Coronary artery (tissue), 2 donors: ENCODE measurements at regions not wholly inside any gene's neighbourhood (a gene's known extent, or its start where the extent isn't known, plus 50 kb on each side); places are given as distances from the start of the nearest gene placed in this dataset.

Experiments used
- DNase-seq: peaks from one replicate; pipeline ENCODE4 v3.0.0-alpha.2; 2017; ENCODE audit warnings: low spot score
- H3K27ac ChIP-seq, 2 donors: fragments of 200-600 bp; sonication (generic); one replicate each; pipeline ENCODE4 v1.5.1; 2016 to 2019
- H3K4me3 ChIP-seq: fragments of 200-600 bp; sonication (generic); 2 replicates; pipeline ENCODE4 v1.5.1; 2016; ENCODE audit warnings: mild to moderate bottlenecking, moderate library complexity
- TF ChIP-seq, protein P1 (sequence below): fragments of 200-600 bp; sonication (generic); IDR thresholded peaks from one replicate; pipeline ENCODE4 v1.5.1; 2019; ENCODE audit warnings: antibody characterized with exemption

DNA sequence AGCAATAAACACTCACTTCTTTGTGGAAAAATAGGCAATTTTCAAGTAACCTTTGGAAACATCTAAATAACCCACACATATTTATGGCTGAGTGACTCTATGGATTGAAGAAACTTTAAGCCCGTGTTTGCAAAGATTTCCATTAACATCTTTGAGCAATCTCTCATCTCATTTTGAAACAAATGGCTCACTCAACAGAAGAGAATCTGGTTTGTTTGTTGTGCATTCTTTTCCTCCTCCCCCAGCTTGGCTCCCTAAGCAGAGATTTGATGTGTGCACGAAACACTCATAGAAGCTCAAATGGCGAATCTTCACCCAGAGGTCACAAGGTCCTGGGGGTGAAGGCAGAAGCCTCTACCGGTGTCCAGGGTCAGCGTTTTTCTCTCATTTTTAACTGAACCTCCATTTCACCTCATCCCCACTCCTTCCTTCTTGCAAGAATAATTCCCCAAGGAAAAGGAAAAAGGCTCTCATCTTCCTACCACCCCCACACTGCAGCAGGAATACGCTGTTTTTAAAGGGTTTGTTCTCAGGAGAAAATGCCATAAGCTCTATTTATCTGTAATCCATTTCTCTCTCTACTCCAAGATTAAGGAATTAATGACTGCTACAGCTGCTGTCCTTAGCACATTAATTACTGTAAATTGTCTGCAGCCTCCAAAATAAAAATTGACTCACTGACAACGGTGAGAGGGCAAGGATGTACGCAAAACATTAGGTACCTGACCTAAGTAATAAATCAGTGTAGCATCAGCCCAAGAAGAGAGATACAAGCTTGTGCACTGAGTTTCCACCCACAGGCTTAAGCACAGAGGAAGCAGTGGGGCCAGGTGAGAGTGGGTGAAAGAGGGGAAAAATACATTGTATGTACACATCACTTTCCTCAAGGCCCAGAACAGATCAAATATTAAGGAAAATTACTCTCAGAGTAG is 307.6 kb upstream of the NOCT start:
- Histone ChIP-seq H3K27ac (no peak overlapping the region), H3K4me3 (no peak overlapping the region)
- TF ChIP-seq, protein P1, sequence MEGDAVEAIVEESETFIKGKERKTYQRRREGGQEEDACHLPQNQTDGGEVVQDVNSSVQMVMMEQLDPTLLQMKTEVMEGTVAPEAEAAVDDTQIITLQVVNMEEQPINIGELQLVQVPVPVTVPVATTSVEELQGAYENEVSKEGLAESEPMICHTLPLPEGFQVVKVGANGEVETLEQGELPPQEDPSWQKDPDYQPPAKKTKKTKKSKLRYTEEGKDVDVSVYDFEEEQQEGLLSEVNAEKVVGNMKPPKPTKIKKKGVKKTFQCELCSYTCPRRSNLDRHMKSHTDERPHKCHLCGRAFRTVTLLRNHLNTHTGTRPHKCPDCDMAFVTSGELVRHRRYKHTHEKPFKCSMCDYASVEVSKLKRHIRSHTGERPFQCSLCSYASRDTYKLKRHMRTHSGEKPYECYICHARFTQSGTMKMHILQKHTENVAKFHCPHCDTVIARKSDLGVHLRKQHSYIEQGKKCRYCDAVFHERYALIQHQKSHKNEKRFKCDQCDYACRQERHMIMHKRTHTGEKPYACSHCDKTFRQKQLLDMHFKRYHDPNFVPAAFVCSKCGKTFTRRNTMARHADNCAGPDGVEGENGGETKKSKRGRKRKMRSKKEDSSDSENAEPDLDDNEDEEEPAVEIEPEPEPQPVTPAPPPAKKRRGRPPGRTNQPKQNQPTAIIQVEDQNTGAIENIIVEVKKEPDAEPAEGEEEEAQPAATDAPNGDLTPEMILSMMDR, result no peak
- no peak for DNase-seq

DNA sequence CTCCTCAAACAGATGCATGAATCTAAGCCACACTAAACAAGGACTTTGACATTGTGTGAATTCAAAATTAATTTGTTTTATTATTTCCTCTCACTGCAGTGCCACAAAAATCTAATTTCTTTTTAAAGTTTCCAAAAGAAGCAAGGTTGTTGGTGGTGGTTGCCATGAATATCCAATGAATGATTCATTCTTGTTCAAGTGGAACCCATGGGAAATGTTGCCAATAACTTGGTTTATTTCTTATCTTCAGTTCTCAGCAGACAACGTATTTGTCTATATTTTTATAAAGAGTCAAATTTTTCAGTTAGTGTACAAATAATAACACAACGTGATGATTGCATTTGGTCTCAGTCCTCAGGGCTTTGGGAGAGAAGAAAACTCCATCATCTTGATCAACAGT is 309.4 kb upstream of the NOCT start:
- no peak for DNase-seq
- no peak overlapping the region for H3K4me3 ChIP-seq
- H3K27ac ChIP-seq, result no peak overlapping the region
- TF ChIP-seq, protein P1, result no peak

DNA sequence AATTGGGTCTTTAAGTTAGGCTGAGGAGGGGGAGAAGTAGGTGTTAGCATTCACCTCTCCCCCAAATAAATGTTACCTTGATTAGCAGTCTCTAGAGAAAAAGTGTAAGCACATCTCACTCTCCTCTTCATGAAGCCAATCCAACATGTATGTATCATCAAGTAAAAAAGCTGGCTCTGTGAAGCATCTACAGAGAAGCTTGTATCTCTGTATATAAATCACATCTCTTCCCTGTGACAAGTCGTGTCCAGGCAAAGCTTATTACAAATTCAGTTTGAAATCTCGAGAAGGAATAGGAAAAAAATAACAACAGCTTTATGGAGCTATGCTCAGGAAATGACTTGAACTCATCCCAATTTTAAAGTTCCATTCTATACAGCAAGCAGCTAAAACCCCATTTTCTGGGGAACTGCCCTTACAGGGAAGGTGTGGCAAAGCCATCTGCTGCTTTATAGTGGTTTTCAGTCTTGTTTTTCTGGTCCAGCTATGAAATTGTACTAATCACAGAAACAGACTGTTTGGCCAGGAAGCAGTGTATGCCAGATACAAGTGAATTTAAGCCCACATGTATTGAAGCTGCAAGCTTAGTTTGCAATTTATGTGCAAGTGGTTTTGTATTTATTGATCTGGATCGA is 313.3 kb upstream of the NOCT start:
- no peak for DNase-seq
- no peak overlapping the region for H3K27ac ChIP-seq
- no peak overlapping the region for H3K4me3 ChIP-seq
- TF ChIP-seq, protein P1, result no peak

DNA sequence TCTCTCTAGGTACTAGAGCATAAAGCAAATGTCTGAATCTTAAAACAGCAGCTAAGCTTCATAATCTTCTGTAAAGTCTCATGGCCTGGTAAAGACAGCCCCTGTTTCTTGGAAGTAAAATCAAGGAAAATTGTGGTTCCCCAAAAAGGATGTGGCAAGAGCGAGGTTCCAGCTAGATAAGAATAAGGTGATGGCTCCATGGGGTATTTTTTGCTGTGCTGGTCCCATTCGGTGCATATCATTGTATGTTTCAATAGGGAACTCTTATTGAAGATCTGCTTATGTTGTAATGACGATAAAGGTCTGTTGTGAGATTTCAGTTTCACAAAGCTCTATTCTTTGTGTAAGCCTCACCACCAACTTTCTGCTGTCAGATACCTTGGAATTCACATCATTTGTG is 316.9 kb upstream of the NOCT start:
- no peak overlapping the region for H3K4me3 ChIP-seq
- TF ChIP-seq, protein P1, result no peak
- no peak overlapping the region for H3K27ac ChIP-seq
- DNase-seq, result no peak

DNA sequence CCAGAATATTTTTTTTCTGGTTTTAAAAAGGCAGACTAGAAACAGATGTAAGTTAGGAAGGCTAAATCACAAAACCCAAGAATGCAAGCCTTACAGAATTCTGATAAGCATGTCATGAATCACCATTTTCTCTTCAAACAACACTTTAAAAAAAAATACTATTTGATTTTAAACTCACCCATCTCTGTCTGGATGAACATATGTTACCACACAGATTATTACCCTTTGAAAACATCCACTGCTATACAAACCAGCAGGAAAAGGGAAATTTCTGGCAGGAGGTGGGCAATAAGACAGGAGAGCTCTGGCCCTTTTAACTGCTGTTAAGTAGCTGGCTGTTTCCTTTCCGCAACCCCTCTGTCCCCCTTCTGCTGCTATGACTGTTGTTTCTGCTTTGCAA is 317.7 kb upstream of the NOCT start:
- H3K27ac ChIP-seq, result no peak overlapping the region
- no peak for DNase-seq
- TF ChIP-seq, protein P1, result no peak
- H3K4me3 ChIP-seq, result no peak overlapping the region

DNA sequence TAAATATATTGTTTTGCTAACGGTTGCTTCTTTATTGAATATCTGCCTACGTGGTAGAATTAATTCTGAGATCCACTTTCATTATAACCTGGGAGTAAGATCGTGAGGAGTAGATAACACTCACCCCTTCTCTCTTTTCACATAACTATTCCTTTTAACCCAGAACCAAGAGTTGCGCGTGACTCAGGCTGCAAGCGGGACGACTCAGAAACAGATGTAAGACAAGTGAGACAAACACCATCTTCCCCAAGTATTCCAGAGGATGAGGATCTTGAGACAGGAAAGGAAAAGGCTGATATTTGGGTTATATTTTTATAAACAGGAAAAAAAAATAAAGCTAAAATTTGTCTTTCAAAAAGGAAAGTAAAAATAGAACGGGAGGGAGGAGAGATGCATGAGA is 318.8 kb upstream of the NOCT start:
- no peak overlapping the region for H3K27ac ChIP-seq
- TF ChIP-seq, protein P1, result no peak
- no peak for DNase-seq
- peak overlapping the region; percentile 17 for H3K4me3 ChIP-seq

DNA sequence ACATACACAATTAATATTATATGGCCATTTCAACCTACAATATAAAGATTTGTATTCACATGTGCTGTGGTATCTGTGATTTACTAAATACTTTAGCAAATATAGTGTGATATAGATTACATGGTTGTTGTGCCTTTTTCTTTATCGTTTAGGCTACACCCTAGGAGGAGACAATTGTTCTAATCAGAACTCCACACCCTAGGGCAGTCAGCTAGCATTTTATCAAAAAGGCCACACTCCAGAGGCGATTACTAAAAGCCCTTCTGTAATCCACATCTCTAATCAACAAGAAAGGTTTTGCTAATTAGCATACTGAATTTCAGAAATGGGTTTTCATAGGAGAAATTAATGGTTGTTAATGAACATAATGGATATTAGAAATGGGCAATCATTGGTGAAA is 319.5 kb upstream of the NOCT start:
- no peak overlapping the region for H3K27ac ChIP-seq
- TF ChIP-seq, protein P1, result no peak
- no peak for DNase-seq
- H3K4me3 ChIP-seq, result no peak overlapping the region
